Stimulated activated naive B cell treated with anti-CD40 and anti-IgM and Interleukin-4, amounts not matched to agents 10 μg/mL and 1 μg/mL and 100 μg/mL, for 72 hours (primary cell): ENCODE measurements at regions not wholly inside any gene's neighbourhood (a gene's known extent, or its start where the extent isn't known, plus 50 kb on each side); places are given as distances from the start of the nearest gene placed in this dataset.
"Not testable (repeated sequence)": the region's sequence is repeated elsewhere in the genome, so short reads cannot be mapped to it uniquely, and the experiment has no call there.

Source experiments
- ATAC-seq, 2 donors: fragments of 150-1000 bp; cut with Tn5 transposase; replicated peaks; 2 replicates each; pipeline ENCODE4 v1.10.0; 2021; ENCODE audit warnings: moderate library complexity in 1 of 2
- DNase-seq: peaks from one replicate; pipeline ENCODE4 v3.0.0; 2021
- H3K27ac Mint-ChIP-seq: one replicate; pipeline ENCODE4 v1.8.0; 2022; ENCODE audit warnings: mild to moderate bottlenecking, mixed read lengths
- H3K27me3 Mint-ChIP-seq, 2 donors: one replicate each; pipeline ENCODE4 v1.8.0; 2022; ENCODE audit warnings: mixed read lengths in 2 of 2
- H3K36me3 Mint-ChIP-seq, 2 donors: one replicate each; pipeline ENCODE4 v1.8.0; 2022; ENCODE audit warnings: mixed read lengths in 2 of 2, mild to moderate bottlenecking in 1 of 2
- H3K4me1 Mint-ChIP-seq, 2 donors: one replicate each; pipeline ENCODE4 v1.8.0; 2022; ENCODE audit warnings: mixed read lengths in 2 of 2, mild to moderate bottlenecking in 1 of 2
- H3K4me3 Mint-ChIP-seq, 2 donors: one replicate each; pipeline ENCODE4 v1.8.0; 2022; ENCODE audit warnings: mild to moderate bottlenecking in 2 of 2, mixed read lengths in 2 of 2, moderate library complexity in 1 of 2
- H3K9me3 Mint-ChIP-seq, 2 donors: one replicate each; pipeline ENCODE4 v1.8.0; 2022; ENCODE audit warnings: mixed read lengths in 2 of 2, mild to moderate bottlenecking in 1 of 2

GRCh38 chr3:74027121-74027520 lies 402.4 kb upstream of the PDZRN3 start:
- ATAC-seq (no peak), DNase-seq (no peak)
- Mint-ChIP-seq H3K27me3 (no peaks in the 10 kb centered on the region), H3K4me1 (no peaks in the 10 kb centered on the region), H3K4me3 (no peak overlapping the region), H3K27ac (no peak overlapping the region), H3K36me3 (no peaks in the 10 kb centered on the region), H3K9me3 (peaks cover 0 to 9% of the 10 kb centered on the region in 2 donors)

GRCh38 chr3:74023395-74023794 lies 398.7 kb upstream of the PDZRN3 start:
- no peak for DNase-seq
- H3K4me3 Mint-ChIP-seq: no peak overlapping the region
- no peaks in the 10 kb centered on the region for H3K4me1 Mint-ChIP-seq
- H3K9me3 Mint-ChIP-seq: peaks cover 3 to 6% of the 10 kb centered on the region in 2 donors
- H3K27me3 Mint-ChIP-seq: no peaks in the 10 kb centered on the region
- H3K36me3 Mint-ChIP-seq: no peaks in the 10 kb centered on the region
- H3K27ac Mint-ChIP-seq: no peak overlapping the region
- ATAC-seq: no peak

- Mint-ChIP-seq H3K27me3 (no peaks in the 10 kb centered on the region), H3K27ac (no peak overlapping the region), H3K4me1 (no peaks in the 10 kb centered on the region), H3K4me3 (no peak overlapping the region), H3K9me3 (peaks cover 0 to 10% of the 10 kb centered on the region in 2 donors), H3K36me3 (no peaks in the 10 kb centered on the region)
- DNase-seq (no peak), ATAC-seq (no peak)
Measured at GRCh38 chr3:74021449-74021848, 396.7 kb upstream of the PDZRN3 start.

DNA sequence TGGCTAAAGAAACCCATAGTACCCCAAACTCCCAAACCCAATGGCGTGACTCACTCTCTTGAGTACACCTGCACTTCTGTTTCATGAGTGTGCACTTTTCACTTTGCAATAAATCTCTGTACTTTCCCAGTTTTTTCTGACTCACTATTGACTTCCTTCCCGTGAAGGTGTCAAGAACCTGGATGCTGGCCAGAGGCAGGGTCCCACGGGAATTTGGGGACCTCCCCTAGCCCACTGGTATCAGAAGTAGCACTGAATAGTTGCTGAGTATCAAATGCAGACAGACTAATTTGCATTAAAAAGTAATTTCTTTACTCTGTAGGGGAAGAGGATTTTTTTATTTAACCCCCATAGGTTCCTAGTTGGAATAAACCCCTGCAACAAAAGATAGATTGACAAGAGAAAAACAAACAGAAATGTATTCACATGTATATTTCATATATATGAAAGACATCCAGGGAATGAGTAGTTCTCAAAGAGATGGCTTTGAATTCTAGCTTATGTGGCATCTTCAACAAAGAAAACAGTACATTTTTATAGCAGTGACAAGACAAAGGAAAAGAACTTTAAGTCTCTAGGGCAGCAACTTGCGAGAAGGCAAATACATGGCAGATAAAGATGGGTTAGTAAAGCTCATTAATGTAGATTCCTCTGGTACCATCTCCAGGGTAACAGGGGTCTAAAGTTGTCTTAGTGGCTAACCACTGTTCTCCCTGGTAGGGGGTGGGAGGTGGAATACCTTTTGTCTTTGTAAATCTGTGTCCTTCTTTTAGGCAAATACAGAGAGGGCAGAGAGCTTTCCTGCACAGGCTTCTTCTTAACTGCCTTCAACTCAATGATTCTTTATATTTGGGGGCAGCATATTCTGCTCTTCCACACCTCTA lies 385.5 kb upstream of the PDZRN3 start:
- no peaks in the 10 kb centered on the region for H3K27me3 Mint-ChIP-seq
- no peaks in the 10 kb centered on the region for H3K4me1 Mint-ChIP-seq
- no peak overlapping the region for H3K27ac Mint-ChIP-seq
- ATAC-seq (no peak), DNase-seq (no peak)
- H3K9me3 Mint-ChIP-seq: no peaks in the 10 kb centered on the region
- no peak overlapping the region for H3K4me3 Mint-ChIP-seq
- H3K36me3 Mint-ChIP-seq: no peaks in the 10 kb centered on the region

- Mint-ChIP-seq H3K27me3 (no peaks in the 10 kb centered on the region), H3K27ac (no peak overlapping the region), H3K4me1 (no peaks in the 10 kb centered on the region), H3K9me3 (peaks cover 0 to 1% of the 10 kb centered on the region in 2 donors), H3K36me3 (no peaks in the 10 kb centered on the region), H3K4me3 (no peak overlapping the region)
- DNase-seq (no peak), ATAC-seq (no peak)
Measured at GRCh38 chr3:74004386-74004785, 379.6 kb upstream of the PDZRN3 start.

DNA sequence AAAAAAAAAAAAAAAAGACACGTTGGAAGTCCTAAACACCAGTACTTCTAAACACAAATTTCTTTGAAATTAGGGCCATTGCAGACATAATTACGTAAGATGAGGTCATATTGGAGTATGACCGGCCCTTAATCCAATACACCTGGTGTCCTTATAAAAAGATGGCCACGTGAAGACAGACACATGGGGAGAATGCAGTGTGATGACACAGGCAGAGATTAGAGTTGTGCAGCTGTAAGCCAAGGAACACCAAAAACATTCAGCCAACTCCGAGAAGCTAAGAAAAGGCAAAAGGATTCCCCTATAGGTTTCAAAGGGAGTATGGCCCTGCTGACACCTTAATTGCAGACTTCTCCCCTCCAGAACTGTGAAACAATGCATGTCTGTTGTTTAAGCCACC lies 379.0 kb upstream of the PDZRN3 start:
- Mint-ChIP-seq H3K4me1 (no peaks in the 10 kb centered on the region), H3K36me3 (no peaks in the 10 kb centered on the region), H3K27ac (no peak overlapping the region), H3K9me3 (peaks cover 0 to 1% of the 10 kb centered on the region in 2 donors), H3K27me3 (no peaks in the 10 kb centered on the region), H3K4me3 (no peak overlapping the region)
- ATAC-seq (no peak), DNase-seq (no peak)

DNA sequence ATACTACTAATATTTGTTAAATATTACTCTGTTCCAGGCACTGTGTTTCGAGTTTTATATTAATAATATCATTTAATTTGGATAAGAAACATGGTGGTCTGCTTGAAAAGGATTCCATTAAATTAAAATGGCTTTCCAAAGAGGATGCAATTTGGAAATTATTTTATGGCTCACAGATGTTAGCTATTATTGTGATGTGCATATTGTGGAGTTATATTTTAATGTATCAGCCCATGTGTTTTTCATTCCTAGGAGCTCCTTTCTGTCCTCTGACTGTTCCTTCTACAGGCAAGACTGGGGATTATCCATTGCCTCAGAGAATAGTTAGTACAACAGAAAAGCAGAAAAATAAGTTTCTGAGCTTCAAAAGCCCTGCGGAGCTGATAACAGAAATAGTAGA lies 376.7 kb upstream of the PDZRN3 start:
- H3K36me3 Mint-ChIP-seq: no peaks in the 10 kb centered on the region
- no peak for DNase-seq

DNA sequence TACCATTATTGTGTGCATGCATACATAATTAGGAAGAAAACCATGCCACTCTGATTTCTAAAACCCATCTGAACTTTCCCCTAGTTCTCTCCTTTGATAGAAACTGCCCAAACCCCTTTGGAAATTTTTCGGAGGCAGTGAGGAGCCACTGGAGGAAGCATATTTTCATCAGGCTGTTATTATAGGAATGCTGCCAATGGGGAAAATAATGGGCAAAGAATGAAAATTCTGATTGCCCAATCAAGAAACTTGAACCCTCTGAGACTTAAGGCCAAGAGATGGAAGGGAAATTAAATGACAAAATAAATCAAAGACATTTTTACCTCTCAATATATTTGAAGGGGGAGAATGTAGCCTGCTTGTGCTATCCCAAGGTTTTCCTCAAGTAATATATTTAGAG lies 376.0 kb upstream of the PDZRN3 start:
- no peak for DNase-seq
- Mint-ChIP-seq H3K4me1 (no peaks in the 10 kb centered on the region), H3K36me3 (no peaks in the 10 kb centered on the region), H3K9me3 (peaks cover 0 to 1% of the 10 kb centered on the region in 2 donors), H3K27me3 (no peaks in the 10 kb centered on the region), H3K27ac (no peak overlapping the region), H3K4me3 (no peak overlapping the region)
- no peak for ATAC-seq

More for the DNA sequence above, 376.7 kb upstream of the PDZRN3 start:
- H3K27me3 Mint-ChIP-seq: no peaks in the 10 kb centered on the region
- H3K27ac Mint-ChIP-seq: no peak overlapping the region
- H3K9me3 Mint-ChIP-seq: peaks cover 0 to 1% of the 10 kb centered on the region in 2 donors
- no peak overlapping the region for H3K4me3 Mint-ChIP-seq
- ATAC-seq: no peak
- no peaks in the 10 kb centered on the region for H3K4me1 Mint-ChIP-seq

DNA sequence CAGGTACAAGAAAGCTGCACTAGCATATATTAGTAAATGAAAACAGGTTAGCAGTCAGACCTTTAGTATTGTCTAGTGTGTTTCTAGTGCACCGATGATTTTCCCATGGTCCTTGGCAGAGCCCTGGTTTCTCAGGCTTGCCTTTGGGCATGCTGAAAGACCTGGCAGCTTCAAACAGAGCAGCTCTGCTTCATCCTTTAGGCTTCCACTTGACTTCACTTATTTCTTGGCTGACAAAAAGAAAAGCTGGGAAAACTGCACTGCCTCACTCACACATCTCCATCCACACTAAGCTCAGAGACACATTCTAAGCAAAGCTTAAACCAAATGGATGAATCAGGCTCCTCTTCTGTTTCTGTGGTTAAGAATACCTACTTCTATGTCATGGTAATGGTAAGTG lies 374.8 kb upstream of the PDZRN3 start:
- Mint-ChIP-seq H3K27me3 (no peaks in the 10 kb centered on the region), H3K27ac (no peak overlapping the region), H3K9me3 (peaks cover 0 to 1% of the 10 kb centered on the region in 2 donors), H3K4me3 (no peak overlapping the region), H3K4me1 (no peaks in the 10 kb centered on the region), H3K36me3 (no peaks in the 10 kb centered on the region)
- no peak for DNase-seq
- no peak for ATAC-seq

- not testable (repeated sequence) for H3K4me3 Mint-ChIP-seq, ATAC-seq, H3K27ac Mint-ChIP-seq, H3K36me3 Mint-ChIP-seq, H3K4me1 Mint-ChIP-seq, DNase-seq, H3K27me3 Mint-ChIP-seq
- H3K9me3 Mint-ChIP-seq: peaks cover 12 to 14% of the 10 kb centered on the region in 2 donors
Measured at GRCh38 chr3:73990691-73991090, 365.9 kb upstream of the PDZRN3 start.

GRCh38 chr3:73966733-73967132 lies 342.0 kb upstream of the PDZRN3 start:
- H3K4me1 Mint-ChIP-seq: no peaks in the 10 kb centered on the region
- H3K9me3 Mint-ChIP-seq: peaks cover 0 to 10% of the 10 kb centered on the region in 2 donors
- no peaks in the 10 kb centered on the region for H3K27me3 Mint-ChIP-seq
- H3K27ac Mint-ChIP-seq: no peak overlapping the region
- no peak for DNase-seq
- no peak overlapping the region for H3K4me3 Mint-ChIP-seq
- no peak for ATAC-seq
- no peaks in the 10 kb centered on the region for H3K36me3 Mint-ChIP-seq

GRCh38 chr3:73964818-73965217 lies 340.1 kb upstream of the PDZRN3 start:
- H3K4me1 Mint-ChIP-seq: no peaks in the 10 kb centered on the region
- no peak overlapping the region for H3K27ac Mint-ChIP-seq
- H3K4me3 Mint-ChIP-seq: no peak overlapping the region
- ATAC-seq: no peak
- peaks cover 0 to 8% of the 10 kb centered on the region in 2 donors for H3K9me3 Mint-ChIP-seq
- DNase-seq: no peak
- no peaks in the 10 kb centered on the region for H3K36me3 Mint-ChIP-seq
- H3K27me3 Mint-ChIP-seq: no peaks in the 10 kb centered on the region

- H3K27ac Mint-ChIP-seq: no peak overlapping the region
- peaks cover 1 to 4% of the 10 kb centered on the region in 2 donors for H3K9me3 Mint-ChIP-seq
- DNase-seq: no peak
- H3K4me3 Mint-ChIP-seq: no peak overlapping the region
- no peaks in the 10 kb centered on the region for H3K27me3 Mint-ChIP-seq
- no peaks in the 10 kb centered on the region for H3K4me1 Mint-ChIP-seq
- no peaks in the 10 kb centered on the region for H3K36me3 Mint-ChIP-seq
- ATAC-seq: no peak
Measured at GRCh38 chr3:73955494-73956070, 330.8 kb upstream of the PDZRN3 start.

- H3K9me3 Mint-ChIP-seq: peaks cover 1 to 4% of the 10 kb centered on the region in 2 donors
Measured at GRCh38 chr3:73954506-73954905, 329.8 kb upstream of the PDZRN3 start.

GRCh38 chr3:73952781-73953180 lies 328.0 kb upstream of the PDZRN3 start:
- H3K36me3 Mint-ChIP-seq: no peaks in the 10 kb centered on the region
- peaks cover 4% of the 10 kb centered on the region in 2 donors for H3K9me3 Mint-ChIP-seq
- H3K4me1 Mint-ChIP-seq: no peaks in the 10 kb centered on the region
- ATAC-seq: no peak
- H3K27ac Mint-ChIP-seq: no peak overlapping the region
- DNase-seq: no peak
- no peaks in the 10 kb centered on the region for H3K27me3 Mint-ChIP-seq
- H3K4me3 Mint-ChIP-seq: no peak overlapping the region

More at GRCh38 chr3:73954506-73954905, 329.8 kb upstream of the PDZRN3 start:
- DNase-seq: no peak
- H3K27ac Mint-ChIP-seq: no peak overlapping the region
- no peaks in the 10 kb centered on the region for H3K27me3 Mint-ChIP-seq
- H3K4me3 Mint-ChIP-seq: no peak overlapping the region
- ATAC-seq: no peak
- no peaks in the 10 kb centered on the region for H3K36me3 Mint-ChIP-seq
- no peaks in the 10 kb centered on the region for H3K4me1 Mint-ChIP-seq
